Neural crest cell (in vitro differentiated cells): ENCODE measurements at regions not wholly inside any gene's neighbourhood (a gene's known extent, or its start where the extent isn't known, plus 50 kb on each side); places are given as distances from the start of the nearest gene placed in this dataset.

Experiments used
- DNase-seq: peaks from one replicate; pipeline ENCODE4 v3.0.0; 2021; ENCODE audit warnings: low read depth, mixed read lengths, low spot score
- H3K27ac Mint-ChIP-seq: one replicate; pipeline ENCODE4 v1.8.0; 2021; ENCODE audit warnings: mild to moderate bottlenecking, mixed read lengths; ENCODE audit not compliant: unreplicated experiment
- H3K27me3 Mint-ChIP-seq: 2 replicates; pipeline ENCODE4 v1.8.0; 2021; ENCODE audit warnings: low read depth, mild to moderate bottlenecking, mixed read lengths
- H3K36me3 Mint-ChIP-seq: 2 replicates; pipeline ENCODE4 v1.8.0; 2021; ENCODE audit warnings: low read depth, mild to moderate bottlenecking, mixed read lengths
- H3K4me1 Mint-ChIP-seq: 2 replicates; pipeline ENCODE4 v1.8.0; 2021; ENCODE audit warnings: mixed read lengths
- H3K4me3 Mint-ChIP-seq: one replicate; pipeline ENCODE4 v1.8.0; 2021; ENCODE audit warnings: mild to moderate bottlenecking, mixed read lengths
- H3K9me3 Mint-ChIP-seq: 2 replicates; pipeline ENCODE4 v1.8.0; 2021; ENCODE audit warnings: mixed read lengths
- TF ChIP-seq, protein P1 (sequence below): fragments of 200-600 bp; sonication (generic); conservative IDR thresholded peaks from 2 replicates; pipeline ENCODE4 v1.5.0; 2021; ENCODE audit warnings: antibody characterized with exemption, mild to moderate bottlenecking

DNA sequence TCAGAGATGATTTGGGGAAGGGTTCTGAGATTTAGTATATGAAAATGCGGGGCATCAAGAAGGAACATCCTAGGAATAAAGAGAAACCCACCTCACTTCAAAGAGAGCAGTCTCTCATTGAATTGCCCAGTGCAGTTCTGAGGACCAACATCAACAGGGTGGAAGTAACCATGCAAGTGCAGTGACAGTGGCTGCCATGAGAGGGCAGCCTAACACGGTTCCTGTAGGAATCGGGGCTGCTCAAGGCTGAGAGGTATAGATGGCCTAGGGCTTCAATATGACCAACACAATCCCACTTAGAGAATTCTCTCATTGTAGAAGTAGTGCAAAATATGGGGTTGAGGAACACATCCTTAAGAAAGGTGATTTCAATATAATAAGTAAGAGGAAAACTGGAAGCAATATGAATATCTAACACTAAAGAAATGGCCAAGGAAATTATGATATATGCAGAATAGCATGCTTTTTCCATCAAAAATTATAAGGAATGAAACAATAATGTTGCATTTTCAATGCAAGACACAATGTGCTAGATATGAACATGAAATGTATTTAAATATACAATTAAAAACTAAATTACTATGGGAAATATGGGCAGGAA lies 51.1 kb upstream of the ARRDC4 start:
- Mint-ChIP-seq H3K27me3 (peaks cover 34% of the 10 kb centered on the region), H3K27ac (no peak overlapping the region), H3K9me3 (no peaks in the 10 kb centered on the region), H3K4me3 (no peak overlapping the region), H3K36me3 (no peaks in the 10 kb centered on the region), H3K4me1 (peaks cover 1% of the 10 kb centered on the region)
- TF ChIP-seq, protein P1, sequence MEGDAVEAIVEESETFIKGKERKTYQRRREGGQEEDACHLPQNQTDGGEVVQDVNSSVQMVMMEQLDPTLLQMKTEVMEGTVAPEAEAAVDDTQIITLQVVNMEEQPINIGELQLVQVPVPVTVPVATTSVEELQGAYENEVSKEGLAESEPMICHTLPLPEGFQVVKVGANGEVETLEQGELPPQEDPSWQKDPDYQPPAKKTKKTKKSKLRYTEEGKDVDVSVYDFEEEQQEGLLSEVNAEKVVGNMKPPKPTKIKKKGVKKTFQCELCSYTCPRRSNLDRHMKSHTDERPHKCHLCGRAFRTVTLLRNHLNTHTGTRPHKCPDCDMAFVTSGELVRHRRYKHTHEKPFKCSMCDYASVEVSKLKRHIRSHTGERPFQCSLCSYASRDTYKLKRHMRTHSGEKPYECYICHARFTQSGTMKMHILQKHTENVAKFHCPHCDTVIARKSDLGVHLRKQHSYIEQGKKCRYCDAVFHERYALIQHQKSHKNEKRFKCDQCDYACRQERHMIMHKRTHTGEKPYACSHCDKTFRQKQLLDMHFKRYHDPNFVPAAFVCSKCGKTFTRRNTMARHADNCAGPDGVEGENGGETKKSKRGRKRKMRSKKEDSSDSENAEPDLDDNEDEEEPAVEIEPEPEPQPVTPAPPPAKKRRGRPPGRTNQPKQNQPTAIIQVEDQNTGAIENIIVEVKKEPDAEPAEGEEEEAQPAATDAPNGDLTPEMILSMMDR = peak; percentile 90
- DNase-seq = peak; percentile 75
